ENCODE measurements at regions not wholly inside any gene's neighbourhood (a gene's known extent, or its start where the extent isn't known, plus 50 kb on each side); places are given as distances from the start of the nearest gene placed in this dataset.

DNA sequence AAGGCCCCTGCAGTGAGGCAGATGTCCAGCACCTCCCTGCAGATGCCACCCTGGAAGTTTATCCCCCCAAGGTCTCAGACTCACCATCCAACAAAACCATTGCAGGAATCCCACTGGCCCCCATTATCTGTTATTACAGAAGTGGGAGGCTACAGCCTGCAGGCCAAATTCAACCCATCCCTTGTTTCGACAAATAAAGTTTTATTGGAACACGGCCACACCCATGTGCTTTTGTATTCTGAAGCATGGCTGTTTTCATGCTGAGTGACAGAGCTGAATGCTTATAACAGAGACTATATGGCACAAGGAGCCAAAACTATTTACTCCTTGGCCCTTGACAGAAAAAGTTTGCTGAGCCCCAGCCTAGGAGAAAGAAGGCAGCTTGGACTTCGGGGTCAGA, 428.8 kb downstream of the CDK5RAP2 start:
- Histone ChIP-seq H3K27ac (ENCODE audit: low read depth, low read length, severe bottlenecking) (no peak overlapping the region), H3K9me3 (ENCODE audit: control insufficient read depth, low read length) (no peaks in the 10 kb centered on the region), H3K36me3 (ENCODE audit: control insufficient read depth, insufficient read depth, low read length) (no peaks in the 10 kb centered on the region), H3K4me3 (ENCODE audit: extremely low read depth, insufficient read depth, low read length, poor library complexity, severe bottlenecking) (no peak overlapping the region), H3K4me1 (ENCODE audit: control insufficient read depth, insufficient read depth, low read length, poor library complexity, severe bottlenecking) (peaks cover 5% of the 10 kb centered on the region)
- 94 to 100% methylated on average over 2 of the region's 3 CpGs for WGBS, 2 experiments (ENCODE audit: insufficient coverage in 2 of 2)

DNA sequence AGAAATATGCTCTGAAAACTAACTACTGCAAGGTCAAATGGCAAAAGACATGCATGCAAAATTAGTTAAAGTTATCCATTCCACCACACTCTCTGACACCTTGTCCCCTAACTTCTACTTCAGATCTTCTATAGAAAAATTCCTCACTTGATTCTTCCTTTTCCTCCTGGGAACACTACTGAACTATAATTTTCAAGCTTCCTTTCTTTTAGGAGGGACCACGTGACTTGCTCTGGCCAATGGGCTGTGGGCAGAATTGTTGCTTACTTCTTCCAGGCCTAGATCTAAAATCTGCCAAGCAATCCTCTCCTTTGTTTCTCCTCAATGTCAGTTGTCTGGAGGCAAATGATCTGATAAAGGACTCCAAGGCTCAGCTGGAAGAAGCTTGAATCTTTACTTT, 441.0 kb downstream of the CDK5RAP2 start:
- H3K9me3 ChIP-seq (ENCODE audit: control insufficient read depth, low read length): peaks cover 8% of the 10 kb centered on the region
- 100% methylated on average over 1 of the region's 1 CpG for WGBS, 2 experiments (ENCODE audit: insufficient coverage in 2 of 2)
- no peak overlapping the region for H3K27ac ChIP-seq (ENCODE audit: low read depth, low read length, severe bottlenecking)
- H3K4me1 ChIP-seq (ENCODE audit: control insufficient read depth, insufficient read depth, low read length, poor library complexity, severe bottlenecking): no peaks in the 10 kb centered on the region
- H3K4me3 ChIP-seq (ENCODE audit: extremely low read depth, insufficient read depth, low read length, poor library complexity, severe bottlenecking): no peak overlapping the region
- H3K36me3 ChIP-seq (ENCODE audit: control insufficient read depth, insufficient read depth, low read length): no peaks in the 10 kb centered on the region

DNA sequence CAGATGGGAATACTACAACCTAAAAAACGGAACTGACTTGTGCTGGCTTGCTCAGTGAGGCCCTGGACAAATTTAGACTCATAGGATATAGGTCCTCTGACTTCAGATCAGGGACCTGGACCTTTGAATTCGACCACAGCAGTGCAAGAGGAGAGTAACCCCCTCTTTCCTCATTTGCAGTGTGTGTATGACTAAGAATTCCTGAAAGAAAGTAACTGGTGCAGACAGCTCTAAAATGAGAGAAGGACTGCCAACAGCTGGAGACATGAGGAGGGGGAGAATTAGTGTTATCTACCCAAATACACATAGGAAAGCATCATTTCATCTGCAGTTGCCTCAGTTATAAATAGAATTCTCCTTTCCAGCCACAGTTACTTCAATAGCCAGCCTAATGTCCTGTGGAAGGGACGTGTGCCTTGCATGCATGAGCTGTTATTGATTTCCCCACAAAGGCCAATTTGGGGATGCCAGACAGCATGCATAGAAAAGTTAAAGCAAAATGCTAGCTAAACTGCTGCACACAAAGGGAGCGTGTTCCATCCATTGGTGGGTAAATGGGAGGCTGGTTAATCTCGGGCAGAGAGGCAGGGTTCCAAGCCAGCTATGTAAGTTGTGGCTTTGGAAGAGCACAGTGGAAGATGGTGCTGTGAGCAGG, 442.7 kb downstream of the CDK5RAP2 start:
- Histone ChIP-seq H3K9me3 (ENCODE audit: control insufficient read depth, low read length) (peaks cover 8% of the 10 kb centered on the region), H3K4me1 (ENCODE audit: control insufficient read depth, insufficient read depth, low read length, poor library complexity, severe bottlenecking) (no peaks in the 10 kb centered on the region), H3K36me3 (ENCODE audit: control insufficient read depth, insufficient read depth, low read length) (no peaks in the 10 kb centered on the region), H3K27ac (ENCODE audit: low read depth, low read length, severe bottlenecking) (no peak overlapping the region), H3K4me3 (ENCODE audit: extremely low read depth, insufficient read depth, low read length, poor library complexity, severe bottlenecking) (no peak overlapping the region)
- 69 to 81% methylated on average over 4 to 5 of the region's 5 CpGs for WGBS, 2 experiments (ENCODE audit: insufficient coverage in 2 of 2)

DNA sequence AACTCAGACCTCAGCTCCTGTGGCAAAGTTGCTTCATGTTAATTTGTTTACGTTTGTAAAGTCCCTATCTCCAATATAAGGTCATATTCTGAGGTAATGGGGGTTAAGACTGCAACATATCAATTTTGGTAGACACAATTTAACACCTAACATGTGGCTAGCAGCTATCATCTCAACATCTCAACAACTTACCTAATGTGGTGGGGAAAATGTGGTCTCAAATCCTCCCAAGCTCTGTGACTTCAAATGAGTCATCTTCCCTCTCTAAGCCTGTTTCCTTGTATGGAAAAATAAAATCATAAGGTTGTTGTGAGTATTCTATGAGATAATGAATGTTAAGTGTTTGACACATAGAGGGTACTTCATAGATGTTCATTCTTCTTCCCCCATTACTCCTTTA, 443.3 kb downstream of the CDK5RAP2 start:
- H3K9me3 ChIP-seq (ENCODE audit: control insufficient read depth, low read length): peaks cover 8% of the 10 kb centered on the region
- H3K36me3 ChIP-seq (ENCODE audit: control insufficient read depth, insufficient read depth, low read length): no peaks in the 10 kb centered on the region
- no CpG with 5 or more reads among the region's 1 CpG for WGBS, 2 experiments (ENCODE audit: insufficient coverage in 2 of 2)
- H3K27ac ChIP-seq (ENCODE audit: low read depth, low read length, severe bottlenecking): no peak overlapping the region
- H3K4me3 ChIP-seq (ENCODE audit: extremely low read depth, insufficient read depth, low read length, poor library complexity, severe bottlenecking): no peak overlapping the region
- no peaks in the 10 kb centered on the region for H3K4me1 ChIP-seq (ENCODE audit: control insufficient read depth, insufficient read depth, low read length, poor library complexity, severe bottlenecking)

DNA sequence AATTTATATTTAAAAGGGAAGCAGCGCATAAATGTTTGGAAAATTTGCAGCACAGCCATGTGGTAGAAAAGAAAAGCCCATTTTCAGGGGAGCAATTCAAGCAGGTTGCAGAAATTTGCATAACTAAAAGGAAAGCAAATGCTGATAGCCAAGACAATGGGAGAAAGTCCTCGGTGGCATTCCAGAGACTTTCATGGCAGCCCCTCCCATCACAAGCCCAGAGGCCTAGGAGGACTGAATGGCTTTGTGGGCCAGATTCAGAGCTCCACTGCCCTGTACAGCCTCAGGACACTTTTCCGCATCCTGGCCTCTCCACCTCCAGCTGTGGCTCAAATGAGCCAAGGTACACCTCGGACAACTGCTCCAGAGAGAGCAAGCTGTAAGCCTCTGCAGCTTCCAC, 462.9 kb downstream of the CDK5RAP2 start:
- 85 to 96% methylated on average over 4 of the region's 4 CpGs for WGBS, 2 experiments (ENCODE audit: insufficient coverage in 2 of 2)

DNA sequence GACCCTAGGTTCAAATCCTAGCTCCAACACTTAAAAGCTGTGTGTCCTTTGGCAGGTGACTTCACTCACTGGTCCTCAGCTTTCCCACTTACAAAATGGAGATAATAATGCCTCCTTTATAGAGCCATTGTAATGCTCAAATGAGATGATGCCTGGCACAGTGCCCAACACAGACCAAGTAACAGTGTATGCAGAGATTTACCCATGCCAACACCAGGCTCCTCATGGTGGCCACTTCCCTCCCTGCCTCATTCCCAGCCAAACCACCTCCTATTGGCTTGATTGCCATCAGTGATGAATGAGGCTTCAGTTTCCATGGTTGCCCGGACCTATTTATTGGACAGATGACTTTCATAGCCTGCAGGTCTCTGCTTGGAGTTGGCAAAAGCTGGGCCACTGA, 469.4 kb downstream of the CDK5RAP2 start:
- Histone ChIP-seq H3K9me3 (ENCODE audit: control insufficient read depth, low read length) (no peaks in the 10 kb centered on the region), H3K27ac (ENCODE audit: low read depth, low read length, severe bottlenecking) (no peak overlapping the region), H3K4me1 (ENCODE audit: control insufficient read depth, insufficient read depth, low read length, poor library complexity, severe bottlenecking) (no peaks in the 10 kb centered on the region), H3K36me3 (ENCODE audit: control insufficient read depth, insufficient read depth, low read length) (no peaks in the 10 kb centered on the region), H3K4me3 (ENCODE audit: extremely low read depth, insufficient read depth, low read length, poor library complexity, severe bottlenecking) (no peak overlapping the region)
- WGBS, 2 experiments (ENCODE audit: insufficient coverage in 2 of 2): 73 to 88% methylated on average over 1 of the region's 1 CpG

More for the DNA sequence above, 462.9 kb downstream of the CDK5RAP2 start:
- Histone ChIP-seq H3K36me3 (ENCODE audit: control insufficient read depth, insufficient read depth, low read length) (no peaks in the 10 kb centered on the region), H3K27ac (ENCODE audit: low read depth, low read length, severe bottlenecking) (no peak overlapping the region), H3K4me3 (ENCODE audit: extremely low read depth, insufficient read depth, low read length, poor library complexity, severe bottlenecking) (no peak overlapping the region), H3K4me1 (ENCODE audit: control insufficient read depth, insufficient read depth, low read length, poor library complexity, severe bottlenecking) (no peaks in the 10 kb centered on the region), H3K9me3 (ENCODE audit: control insufficient read depth, low read length) (no peaks in the 10 kb centered on the region)

DNA sequence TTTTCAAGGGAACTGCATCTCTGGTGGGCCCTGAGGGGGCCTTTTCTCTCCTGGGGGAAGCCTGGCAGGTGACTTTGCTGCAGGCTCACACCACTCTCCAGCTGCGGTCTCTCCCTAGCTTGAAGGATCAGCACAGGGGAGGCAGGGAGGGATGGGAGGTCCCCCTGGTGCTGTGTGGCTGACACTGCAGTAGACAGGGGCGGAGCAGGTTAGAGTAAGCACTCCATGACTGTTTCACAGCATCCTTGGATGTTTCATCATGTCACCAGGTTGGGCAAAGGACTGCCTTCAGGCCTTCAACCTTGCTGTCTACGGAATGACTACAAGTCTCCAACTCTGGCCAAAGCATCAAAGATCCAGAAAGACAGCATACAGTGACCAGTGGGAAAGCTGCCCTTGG, 470.7 kb downstream of the CDK5RAP2 start:
- WGBS, 2 experiments (ENCODE audit: insufficient coverage in 2 of 2): 60 to 69% methylated on average over 2 to 3 of the region's 3 CpGs
- no peaks in the 10 kb centered on the region for H3K36me3 ChIP-seq (ENCODE audit: control insufficient read depth, insufficient read depth, low read length)
- no peak overlapping the region for H3K4me3 ChIP-seq (ENCODE audit: extremely low read depth, insufficient read depth, low read length, poor library complexity, severe bottlenecking)
- no peaks in the 10 kb centered on the region for H3K4me1 ChIP-seq (ENCODE audit: control insufficient read depth, insufficient read depth, low read length, poor library complexity, severe bottlenecking)
- no peak overlapping the region for H3K27ac ChIP-seq (ENCODE audit: low read depth, low read length, severe bottlenecking)
- no peaks in the 10 kb centered on the region for H3K9me3 ChIP-seq (ENCODE audit: control insufficient read depth, low read length)

DNA sequence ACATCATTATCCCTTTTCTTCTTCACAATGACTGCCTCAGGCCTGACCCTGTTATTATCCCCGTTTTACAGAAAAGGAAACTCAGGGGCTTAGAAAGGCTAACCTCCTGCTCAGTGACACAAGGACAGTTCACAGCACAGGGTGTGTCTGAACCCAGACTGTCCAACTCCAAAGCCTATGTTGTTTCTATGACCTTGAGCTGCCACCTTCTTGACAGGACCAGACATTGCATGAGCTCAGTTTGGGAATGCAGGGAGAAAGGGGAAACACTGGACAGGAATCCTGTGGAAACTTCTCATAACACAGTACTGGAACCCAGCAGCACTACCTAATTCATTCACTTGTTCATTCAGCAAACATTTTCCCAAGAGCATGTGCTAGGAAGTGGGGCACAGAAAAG, 472.8 kb downstream of the CDK5RAP2 start:
- Histone ChIP-seq H3K9me3 (ENCODE audit: control insufficient read depth, low read length) (no peaks in the 10 kb centered on the region), H3K4me3 (ENCODE audit: extremely low read depth, insufficient read depth, low read length, poor library complexity, severe bottlenecking) (no peak overlapping the region), H3K36me3 (ENCODE audit: control insufficient read depth, insufficient read depth, low read length) (no peaks in the 10 kb centered on the region), H3K4me1 (ENCODE audit: control insufficient read depth, insufficient read depth, low read length, poor library complexity, severe bottlenecking) (no peaks in the 10 kb centered on the region), H3K27ac (ENCODE audit: low read depth, low read length, severe bottlenecking) (no peak overlapping the region)
- WGBS, 2 experiments (ENCODE audit: insufficient coverage in 2 of 2): 82 to 87% methylated on average over 1 of the region's 1 CpG

DNA sequence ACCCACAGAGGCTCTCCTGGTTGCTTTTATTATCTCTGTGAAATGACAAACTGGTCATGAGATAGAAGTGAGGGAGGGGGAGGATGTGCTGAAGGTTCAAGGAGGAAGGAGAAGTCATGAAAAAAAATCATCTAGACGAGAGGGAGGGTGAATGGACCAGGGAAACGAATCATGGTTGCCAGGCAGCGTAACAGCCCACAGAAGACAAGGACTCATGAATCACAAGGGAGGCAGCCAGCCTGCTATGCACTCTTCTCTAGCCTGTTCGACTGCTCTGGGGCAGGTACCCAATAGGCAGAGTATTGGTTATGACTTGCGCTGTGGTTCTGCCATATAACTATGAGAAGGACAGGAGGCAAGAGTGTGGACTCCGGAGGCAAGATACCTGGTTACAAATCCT, 475.2 kb downstream of the CDK5RAP2 start:
- Histone ChIP-seq H3K4me3 (ENCODE audit: extremely low read depth, insufficient read depth, low read length, poor library complexity, severe bottlenecking) (no peak overlapping the region), H3K9me3 (ENCODE audit: control insufficient read depth, low read length) (no peaks in the 10 kb centered on the region), H3K27ac (ENCODE audit: low read depth, low read length, severe bottlenecking) (no peak overlapping the region), H3K4me1 (ENCODE audit: control insufficient read depth, insufficient read depth, low read length, poor library complexity, severe bottlenecking) (no peaks in the 10 kb centered on the region), H3K36me3 (ENCODE audit: control insufficient read depth, insufficient read depth, low read length) (no peaks in the 10 kb centered on the region)
- 90 to 100% methylated on average over 6 of the region's 6 CpGs for WGBS, 2 experiments (ENCODE audit: insufficient coverage in 2 of 2)

DNA sequence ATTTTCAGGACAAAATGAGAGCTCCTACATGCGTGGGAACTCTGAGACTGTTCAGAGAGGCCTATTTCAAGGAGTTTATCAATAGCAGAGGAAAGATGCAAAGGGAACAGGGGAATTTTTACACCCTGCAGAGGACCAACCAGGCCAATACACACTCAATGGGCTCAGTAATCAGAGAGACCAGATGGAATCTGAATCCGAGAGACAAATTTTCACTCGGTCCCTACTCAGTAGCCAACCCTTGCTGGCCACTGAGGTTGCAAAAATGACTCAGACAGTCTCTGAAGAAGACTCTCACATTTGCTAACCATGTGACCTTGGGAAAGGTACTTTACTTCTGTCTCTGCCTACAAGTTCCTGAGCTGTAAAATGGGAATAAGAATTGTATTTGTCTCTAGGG, 479.4 kb downstream of the CDK5RAP2 start:
- Histone ChIP-seq H3K4me1 (ENCODE audit: control insufficient read depth, insufficient read depth, low read length, poor library complexity, severe bottlenecking) (no peaks in the 10 kb centered on the region), H3K4me3 (ENCODE audit: extremely low read depth, insufficient read depth, low read length, poor library complexity, severe bottlenecking) (no peak overlapping the region), H3K27ac (ENCODE audit: low read depth, low read length, severe bottlenecking) (no peak overlapping the region), H3K36me3 (ENCODE audit: control insufficient read depth, insufficient read depth, low read length) (no peaks in the 10 kb centered on the region), H3K9me3 (ENCODE audit: control insufficient read depth, low read length) (no peaks in the 10 kb centered on the region)
- WGBS, 2 experiments (ENCODE audit: insufficient coverage in 2 of 2): 87 to 92% methylated on average over 3 of the region's 3 CpGs

DNA sequence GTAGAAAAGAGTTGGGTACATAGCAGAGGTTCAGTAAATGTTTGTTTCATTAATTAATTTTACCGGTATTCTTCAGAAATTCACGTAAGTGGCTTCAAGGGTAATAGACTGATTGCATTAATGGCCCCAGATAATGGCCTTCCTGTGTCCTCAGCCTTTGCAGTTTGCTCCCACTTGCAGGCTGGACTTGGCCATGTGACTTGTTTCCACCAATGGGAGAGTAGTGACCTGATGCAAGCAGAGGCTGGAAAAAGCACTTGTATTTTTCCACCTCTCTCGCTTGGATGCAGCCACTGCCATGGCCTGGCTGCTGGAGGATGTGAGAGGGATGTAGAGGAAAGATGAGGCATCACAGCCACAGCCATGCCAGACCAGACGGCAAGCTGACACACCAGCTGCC, 480.9 kb downstream of the CDK5RAP2 start:
- Histone ChIP-seq H3K36me3 (ENCODE audit: control insufficient read depth, insufficient read depth, low read length) (no peaks in the 10 kb centered on the region), H3K27ac (ENCODE audit: low read depth, low read length, severe bottlenecking) (no peak overlapping the region), H3K4me3 (ENCODE audit: extremely low read depth, insufficient read depth, low read length, poor library complexity, severe bottlenecking) (no peak overlapping the region), H3K9me3 (ENCODE audit: control insufficient read depth, low read length) (no peaks in the 10 kb centered on the region), H3K4me1 (ENCODE audit: control insufficient read depth, insufficient read depth, low read length, poor library complexity, severe bottlenecking) (no peaks in the 10 kb centered on the region)
- WGBS, 2 experiments (ENCODE audit: insufficient coverage in 2 of 2): 90 to 95% methylated on average over 2 to 3 of the region's 4 CpGs

Measured in mesodermal cell (in vitro differentiated cells).